EH (cell line): ENCODE measurements at regions not wholly inside any gene's neighbourhood (a gene's known extent, or its start where the extent isn't known, plus 50 kb on each side); places are given as distances from the start of the nearest gene placed in this dataset.
"Not testable (repeated sequence)": the region's sequence is repeated elsewhere in the genome, so short reads cannot be mapped to it uniquely, and the experiment has no call there.

Experiments
- DNase-seq: peaks from one replicate; pipeline ENCODE4 v3.0.0-alpha.2; 2015; ENCODE audit warnings: low read depth

- DNase-seq, result no peak
Measured at GRCh38 chr14:56049536-56049935, 68.7 kb upstream of the PELI2 start.

- DNase-seq, result no peak
Measured at GRCh38 chr14:56055511-56055910, 62.7 kb upstream of the PELI2 start.

GRCh38 chr14:56056031-56056430 lies 62.2 kb upstream of the PELI2 start:
- no peak for DNase-seq

- DNase-seq, result no peak
Measured at GRCh38 chr14:56057071-56057741, 61.0 kb upstream of the PELI2 start.

GRCh38 chr14:56057767-56058166 lies 60.4 kb upstream of the PELI2 start:
- DNase-seq, result no peak

DNA sequence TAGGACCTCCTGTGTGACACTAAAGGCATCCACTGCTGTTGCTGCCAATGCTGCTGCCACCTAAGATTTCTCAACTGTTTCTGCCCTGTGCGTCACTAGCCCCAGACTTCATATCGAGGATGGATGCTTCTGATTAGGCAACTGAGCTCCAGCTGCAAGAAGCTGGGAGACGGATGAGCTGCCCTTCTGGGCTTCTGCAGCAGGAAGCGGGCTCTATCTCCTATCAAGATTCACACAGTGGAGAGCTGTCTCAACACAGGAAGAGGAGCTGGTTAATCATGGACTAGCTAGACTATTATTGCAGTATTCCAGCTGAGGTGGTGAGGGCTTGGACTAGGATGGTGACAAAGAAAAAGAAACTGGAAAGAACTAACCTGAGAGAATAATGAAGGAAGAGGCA lies 59.2 kb upstream of the PELI2 start:
- no peak for DNase-seq

DNA sequence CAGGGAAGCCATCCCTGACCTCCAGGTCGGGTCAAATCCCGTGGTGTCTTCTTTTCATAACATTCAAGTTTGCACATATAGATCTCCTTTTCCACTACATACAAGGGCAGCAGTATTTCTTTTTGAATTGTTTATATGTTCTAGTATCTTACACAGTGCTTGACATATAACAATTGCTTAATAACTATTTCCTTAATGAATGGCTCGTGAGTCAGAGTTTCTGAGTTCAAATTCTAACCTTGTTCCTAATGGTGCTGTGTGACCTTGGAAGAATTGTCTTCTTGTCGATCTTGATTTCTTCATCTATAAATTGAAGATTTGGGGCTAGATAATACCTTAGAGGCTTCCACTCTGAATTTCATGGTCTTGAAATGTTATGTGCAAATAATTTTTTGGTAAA lies 57.2 kb upstream of the PELI2 start:
- DNase-seq, result no peak

GRCh38 chr14:56063131-56063530 lies 55.1 kb upstream of the PELI2 start:
- no peak for DNase-seq

GRCh38 chr14:56064513-56064912 lies 53.7 kb upstream of the PELI2 start:
- DNase-seq, result no peak

- not testable (repeated sequence) for DNase-seq
Measured at GRCh38 chr14:56065199-56065598, 53.0 kb upstream of the PELI2 start.

DNA sequence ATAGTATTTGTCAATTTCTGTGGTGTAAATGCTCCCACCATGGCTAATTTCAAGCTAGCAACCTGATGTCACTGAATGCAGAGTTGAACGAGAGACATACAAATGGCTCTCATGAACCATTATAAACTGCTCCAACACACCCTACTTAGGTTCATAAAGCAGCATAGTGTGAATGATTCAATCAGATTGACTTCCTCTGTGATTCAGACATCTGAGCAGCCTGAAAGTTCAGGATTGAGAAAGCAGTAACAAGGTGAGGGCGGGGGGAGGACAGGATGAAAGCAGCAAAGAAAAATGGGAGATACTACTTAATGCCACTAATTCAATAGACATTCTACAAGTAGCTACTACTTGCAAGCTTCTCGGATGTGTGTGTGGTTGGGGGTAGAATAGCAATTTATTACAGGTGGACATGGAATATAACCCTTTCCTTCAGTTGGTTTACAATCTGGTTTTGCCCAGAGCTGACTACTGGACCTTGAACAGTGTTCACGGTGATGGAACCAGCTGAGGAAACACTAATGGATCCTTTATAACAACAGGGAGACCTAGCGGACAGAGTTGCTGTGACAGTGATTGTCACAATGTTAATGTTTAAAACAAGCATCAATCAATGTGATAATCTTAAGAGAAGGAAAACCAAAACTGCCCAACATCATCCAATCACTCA lies 52.5 kb upstream of the PELI2 start:
- DNase-seq, result no peak
